HG02763 (cell line): ENCODE measurements at regions not wholly inside any gene's neighbourhood (a gene's known extent, or its start where the extent isn't known, plus 50 kb on each side); places are given as distances from the start of the nearest gene placed in this dataset.
"Not testable (repeated sequence)": the region's sequence is repeated elsewhere in the genome, so short reads cannot be mapped to it uniquely, and the experiment has no call there.

Experiments used
- ATAC-seq: cut with Tn5 transposase; IDR thresholded peaks from one replicate; pipeline ENCODE4 v1.9.1; 2021; ENCODE audit warnings: mild to moderate bottlenecking, moderate library complexity; ENCODE audit not compliant: unreplicated experiment

GRCh38 chr4:114087596-114088230 is 108.3 kb upstream of the ARSJ start:
- no peak for ATAC-seq

DNA sequence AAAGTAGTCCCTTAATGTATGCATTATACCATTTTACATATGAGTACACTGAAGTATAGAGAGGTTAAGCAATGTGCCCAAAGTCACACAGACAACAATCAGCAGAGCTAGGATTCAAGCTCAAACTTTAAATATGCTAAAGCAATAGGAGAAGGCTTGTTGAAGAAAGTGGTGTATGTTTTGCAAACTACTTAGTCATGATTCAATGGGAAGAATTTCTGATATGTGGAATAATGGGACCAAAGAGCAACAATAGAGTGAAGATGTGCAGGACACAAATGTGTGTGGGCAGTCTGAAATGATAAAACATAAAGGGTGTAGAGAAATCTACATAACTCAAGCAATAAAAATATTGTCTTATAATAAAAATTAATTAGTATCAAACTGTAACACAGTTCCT is 109.0 kb upstream of the ARSJ start:
- no peak for ATAC-seq

DNA sequence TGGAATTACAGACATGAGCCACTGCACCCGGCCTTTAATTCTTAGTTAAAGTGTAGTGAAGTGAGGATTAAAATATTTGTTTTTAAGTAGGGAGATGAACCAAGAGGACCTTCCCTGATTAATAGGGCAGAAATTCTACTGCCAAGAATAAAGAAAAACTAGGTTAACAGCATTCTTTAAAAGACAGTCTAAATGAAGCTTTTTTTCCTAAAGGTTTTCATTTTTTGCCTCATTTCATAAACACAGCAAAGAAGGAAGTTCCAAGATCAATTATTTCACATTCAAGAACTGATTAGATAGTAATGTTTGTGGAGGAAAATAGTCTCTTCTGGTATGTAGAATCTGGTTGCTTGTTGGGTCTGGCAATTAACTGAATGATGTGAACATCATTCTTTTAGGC is 112.1 kb upstream of the ARSJ start:
- no peak for ATAC-seq

DNA sequence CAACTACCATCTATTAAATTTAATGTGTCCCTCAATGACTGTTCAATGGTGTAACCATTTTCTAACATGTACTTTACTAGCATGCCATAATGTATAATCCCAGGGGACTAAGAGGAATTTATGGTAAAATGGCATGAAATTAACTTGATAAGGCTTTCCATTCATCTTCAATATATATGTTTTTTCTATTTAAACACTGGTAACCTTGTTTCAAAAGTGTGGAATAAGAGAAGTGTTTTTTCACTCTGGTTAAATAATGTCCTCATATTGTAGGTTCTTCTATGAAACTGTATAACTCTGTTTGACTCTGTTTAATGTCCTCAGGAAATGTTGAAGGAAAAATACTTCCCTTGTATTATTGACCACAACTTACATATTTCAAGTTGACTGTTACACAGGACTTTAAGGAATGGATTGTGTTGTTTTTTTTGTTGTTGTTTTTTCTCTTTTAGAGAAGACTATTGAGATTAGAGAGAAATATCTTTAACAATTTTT is 113.8 kb upstream of the ARSJ start:
- no peak for ATAC-seq

- ATAC-seq: no peak
Measured at GRCh38 chr4:114100288-114101031, 121.0 kb upstream of the ARSJ start.

GRCh38 chr4:114103908-114104307 is 124.5 kb upstream of the ARSJ start:
- ATAC-seq: no peak

- ATAC-seq: no peak
Measured at GRCh38 chr4:114108869-114109268, 129.4 kb upstream of the ARSJ start.

DNA sequence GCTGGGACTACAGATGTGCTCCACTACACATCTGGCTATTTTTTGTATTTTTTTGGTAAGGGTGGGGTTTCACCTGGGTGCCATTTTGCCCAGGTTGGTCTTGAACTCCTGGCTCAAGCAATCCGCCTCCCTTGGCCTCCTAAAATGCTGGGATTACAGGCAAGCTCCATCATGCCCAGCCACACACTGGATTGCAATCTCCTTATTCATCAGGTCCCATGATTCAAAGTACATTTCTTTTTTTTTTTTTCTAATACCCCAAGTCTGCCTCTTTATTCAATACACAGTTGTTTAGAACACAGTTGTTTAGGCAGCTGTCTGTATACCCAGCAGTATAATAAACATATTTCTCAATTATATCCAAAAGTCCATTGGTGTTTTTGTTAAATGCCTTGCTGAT is 130.3 kb upstream of the ARSJ start:
- ATAC-seq: no peak

DNA sequence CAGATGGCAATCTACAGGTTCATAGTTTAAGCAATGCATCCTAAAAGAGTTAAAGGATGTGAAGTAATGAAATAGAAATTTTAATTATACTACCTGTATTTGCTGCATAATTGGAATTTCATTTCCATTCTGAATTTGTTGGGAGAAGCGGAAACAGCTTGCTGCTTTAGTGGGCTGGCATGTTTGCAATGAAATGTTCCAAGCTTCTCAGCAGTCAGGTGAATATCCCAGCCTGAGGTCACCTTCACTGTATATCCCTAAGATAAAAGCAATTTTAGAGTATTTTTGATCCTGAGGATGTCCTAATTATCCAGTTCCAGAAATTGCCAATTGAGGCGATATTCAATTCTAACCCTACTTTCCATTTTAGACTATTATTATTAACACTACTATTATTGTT is 136.1 kb upstream of the ARSJ start:
- ATAC-seq: no peak

DNA sequence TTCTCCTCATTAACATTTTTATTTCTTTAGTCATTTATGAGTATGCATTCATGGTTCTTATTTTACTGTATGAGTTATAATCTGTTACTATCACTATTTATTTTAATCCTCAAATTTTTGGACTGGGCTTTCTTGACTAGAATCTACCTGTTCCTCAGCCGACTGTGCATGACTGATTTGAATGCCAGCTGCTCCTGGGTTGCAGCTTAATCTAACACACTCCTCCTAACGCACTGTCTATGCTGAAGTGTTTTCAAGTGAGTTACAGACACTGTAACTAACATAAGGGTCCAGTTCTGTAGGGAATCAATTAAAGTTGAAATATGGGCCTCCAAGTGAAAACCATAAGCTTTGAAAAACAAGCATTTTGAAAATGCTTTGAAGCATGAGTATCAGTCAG is 137.4 kb upstream of the ARSJ start:
- ATAC-seq: no peak

DNA sequence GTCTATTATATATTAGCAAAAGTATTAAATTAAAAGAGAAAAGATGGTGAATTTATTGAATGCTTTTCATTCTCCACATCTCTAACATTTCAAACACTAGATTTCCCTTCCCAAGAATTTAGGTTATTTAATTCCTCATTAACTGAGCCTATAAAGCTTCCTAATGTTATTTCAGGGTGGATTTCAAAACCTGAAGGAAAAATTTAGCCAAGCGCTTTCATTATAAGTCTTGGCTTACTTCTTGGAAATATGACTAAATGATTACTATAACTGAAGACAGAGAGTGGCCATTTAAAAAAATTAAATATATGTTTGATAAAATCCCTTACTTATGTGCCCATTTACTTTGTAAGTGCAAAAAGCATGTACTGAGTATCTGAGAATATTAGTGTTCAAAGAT is 141.8 kb upstream of the ARSJ start:
- ATAC-seq: no peak

- no peak for ATAC-seq
Measured at GRCh38 chr4:114132199-114132598, 152.8 kb upstream of the ARSJ start.

DNA sequence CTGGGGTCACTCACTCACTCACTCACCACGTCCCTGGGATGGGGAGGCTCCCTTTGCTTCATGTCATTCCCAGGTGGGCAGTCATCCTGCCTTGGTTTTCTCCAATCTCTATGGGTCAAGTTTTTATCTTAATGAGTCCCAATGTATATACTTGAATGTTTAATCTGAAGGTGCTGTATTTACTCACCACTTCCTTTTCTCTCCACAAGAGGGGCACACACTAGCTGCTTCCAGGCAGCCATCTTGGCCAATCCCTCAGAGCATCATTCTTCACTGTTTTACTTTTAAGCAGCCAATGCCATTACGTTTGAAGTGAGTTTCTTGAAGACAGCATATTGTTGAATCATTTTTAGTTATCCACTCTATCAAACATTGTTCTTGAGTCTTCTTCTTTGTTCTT is 153.4 kb upstream of the ARSJ start:
- peak; percentile 53 for ATAC-seq

- no peak for ATAC-seq
Measured at GRCh38 chr4:114136069-114136468, 156.6 kb upstream of the ARSJ start.

DNA sequence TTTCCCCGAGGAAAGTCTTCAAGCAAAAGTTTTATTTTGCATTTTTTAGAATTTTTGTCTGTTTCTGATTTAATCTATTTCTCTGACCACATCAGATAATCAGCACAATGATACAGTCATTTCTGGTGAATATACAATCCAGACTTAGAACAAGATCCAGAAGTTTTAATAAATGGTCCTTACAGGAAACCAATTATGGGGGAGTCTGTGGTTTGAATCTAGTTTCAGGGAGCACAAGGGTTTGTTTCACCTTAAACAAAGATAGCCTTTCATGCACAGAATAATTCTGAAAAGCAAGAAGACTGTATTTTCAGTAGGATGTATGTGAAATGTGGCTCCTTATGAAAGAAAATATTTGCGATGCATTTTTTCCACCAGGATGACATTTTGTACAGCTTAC is 158.5 kb upstream of the ARSJ start:
- no peak for ATAC-seq

DNA sequence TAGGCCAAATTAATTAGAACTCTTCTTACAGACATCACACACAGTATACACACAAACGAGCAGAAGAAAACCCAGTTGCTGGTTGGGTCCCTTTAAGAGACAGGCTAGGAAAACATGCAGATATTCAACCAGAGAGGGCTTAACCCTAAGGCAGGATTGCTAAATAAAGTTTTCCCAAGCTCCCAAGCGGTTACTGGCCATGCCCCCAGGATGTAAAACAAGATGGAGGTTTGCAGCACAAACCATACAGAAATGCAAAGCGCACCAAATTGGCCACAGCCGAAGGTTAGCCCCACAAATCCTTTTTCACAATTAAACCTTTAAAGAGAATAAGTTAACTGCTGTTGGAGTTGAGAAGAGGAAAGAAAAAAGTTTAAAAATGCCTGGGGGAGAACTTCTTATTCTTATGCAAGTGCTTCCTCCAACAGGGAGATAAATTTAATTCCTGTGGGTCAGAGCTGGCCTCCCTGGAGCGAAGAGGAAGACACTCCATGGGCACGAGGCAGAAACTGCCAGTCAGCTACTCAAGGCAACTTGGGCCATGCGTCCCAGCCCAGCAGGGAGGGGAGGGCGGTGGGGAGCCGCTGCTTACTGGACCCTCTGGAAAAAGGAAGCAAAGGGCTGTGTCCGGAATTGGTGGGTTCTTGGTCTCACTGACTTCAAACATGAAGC is 167.6 kb upstream of the ARSJ start:
- ATAC-seq: no peak

DNA sequence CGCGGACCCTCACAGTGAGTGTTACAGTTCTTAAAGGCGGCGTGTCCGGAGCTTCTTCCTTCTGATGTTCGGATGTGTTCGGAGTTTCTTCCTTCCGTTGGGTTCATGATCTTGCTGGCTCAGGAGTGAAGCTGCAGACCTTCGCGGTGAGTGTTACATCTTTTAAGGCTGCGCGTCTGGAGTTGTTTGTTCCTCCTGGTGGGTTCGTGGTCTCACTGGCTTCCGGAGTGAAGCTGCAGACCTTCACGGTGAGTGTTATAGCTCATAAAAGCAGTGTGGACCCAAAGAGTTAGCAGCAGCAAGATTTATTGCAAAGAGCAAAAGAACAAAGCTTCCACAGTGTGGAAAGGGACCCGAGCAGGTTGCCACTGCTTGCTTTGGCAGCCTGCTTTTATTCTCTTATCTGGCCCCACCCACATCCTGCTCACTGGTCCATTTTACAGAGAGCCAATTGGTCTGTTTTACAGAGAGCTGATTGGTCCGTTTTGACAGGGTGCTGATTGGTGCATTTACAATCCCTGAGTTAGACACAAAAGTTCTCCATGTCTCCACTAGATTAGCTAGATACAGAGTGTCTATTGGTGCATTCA is 168.3 kb upstream of the ARSJ start:
- ATAC-seq: not testable (repeated sequence)

DNA sequence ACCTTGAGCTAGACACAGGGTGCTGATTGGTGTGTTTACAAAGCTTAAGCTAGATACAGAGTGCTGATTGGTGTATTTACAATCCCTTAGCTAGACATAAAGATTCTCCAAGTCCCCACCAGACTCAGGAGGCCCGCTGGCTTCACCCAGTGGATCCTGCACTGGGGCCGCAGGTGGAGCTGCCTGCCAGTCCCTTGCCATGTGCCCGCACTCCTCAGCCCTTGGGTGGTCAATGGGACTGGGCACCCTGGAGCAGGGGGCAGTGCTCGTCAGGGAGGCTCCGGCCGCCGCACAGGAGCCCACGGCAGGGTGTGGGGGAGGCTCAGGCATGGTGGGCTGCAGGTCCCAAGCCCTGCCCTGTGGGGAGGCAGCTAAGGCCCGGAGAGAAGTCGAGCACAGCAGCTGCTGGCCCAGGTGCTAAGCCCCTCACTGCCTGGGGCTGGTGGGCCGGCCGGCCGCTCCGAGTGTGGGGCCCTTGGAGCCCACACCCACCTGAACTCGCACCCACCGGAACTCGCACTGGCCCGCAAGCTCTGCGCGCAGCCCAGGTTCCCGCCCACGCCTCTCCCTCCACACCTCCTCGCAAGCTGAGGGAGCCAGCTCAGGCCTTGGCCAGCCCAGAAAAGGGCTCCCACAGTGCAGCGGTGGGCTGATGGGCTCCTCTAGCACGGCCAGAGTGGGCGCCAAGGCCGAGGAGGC is 169.1 kb upstream of the ARSJ start:
- not testable (repeated sequence) for ATAC-seq

DNA sequence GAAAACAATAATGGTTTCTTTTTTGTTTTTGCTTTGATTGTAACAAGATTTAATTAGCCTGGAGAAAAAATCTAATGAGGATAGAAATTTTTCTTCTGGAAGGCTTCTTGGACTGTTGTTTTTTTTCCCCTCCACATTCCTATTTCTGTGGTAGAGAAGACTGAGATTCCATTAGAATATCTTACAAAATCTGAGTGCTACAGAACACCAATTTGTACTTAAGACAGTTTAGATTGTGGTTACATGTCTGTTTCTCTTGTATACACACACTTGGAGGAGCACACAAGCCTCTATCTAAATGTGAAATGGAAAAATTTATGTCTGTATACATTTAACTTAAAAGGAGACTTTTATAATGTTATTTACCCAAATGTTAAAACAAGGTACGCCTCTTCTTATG is 176.9 kb upstream of the ARSJ start:
- no peak for ATAC-seq

GRCh38 chr4:114161809-114162208 is 182.4 kb upstream of the ARSJ start:
- no peak for ATAC-seq

GRCh38 chr4:114163051-114163450 is 183.6 kb upstream of the ARSJ start:
- no peak for ATAC-seq
